A549 (cell line): ENCODE measurements at regions not wholly inside any gene's neighbourhood (a gene's known extent, or its start where the extent isn't known, plus 50 kb on each side); places are given as distances from the start of the nearest gene placed in this dataset.

Source experiments
- ATAC-seq, 2 experiments: fragments of 200-7000 bp in 1 of 2; fragments of >200 bp in 1 of 2; cut with Nextera tagmentation in 1 of 2; cut with Tn5 transposase in 1 of 2; 3 replicates each; pipeline versions ENCODE4 v1.8.0 to v1.9.1; 2018 to 2020; ENCODE audit warnings: mild to moderate bottlenecking in 1 of 2, moderate library complexity in 1 of 2
- CTCF ChIA-PET: fragments of 300-600 bp; sonication (Branson Sonifier 250); formaldehyde crosslinking; extraction: SDS; loops from one replicate; lab custom pipeline; 2021; ENCODE audit warnings: antibody characterized with exemption, inconsistent platforms; lab: Yijun Ruan, JAX
- POLR2A ChIA-PET: fragments of 350-600 bp; formaldehyde crosslinking; extraction: SDS; loops from one replicate; lab custom pipeline; 2021; ENCODE audit warnings: antibody characterized with exemption, inconsistent platforms; lab: Yijun Ruan, JAX
- DNase-seq, 2 experiments: peaks; one replicate each; pipeline versions ENCODE4 v3.0.0 to v3.0.0-alpha.2; 2011 to 2016; ENCODE audit warnings: low read depth in 1 of 2, low spot score in 1 of 2
- FAIRE-seq: peaks from 2 replicates; lab custom pipeline; 2011; peaks lifted over from hg19 to GRCh38; lab: Jason Lieb, UNC
- H3K27ac ChIP-seq, 2 experiments: fragments of >200 bp; sonication (Bioruptor Twin); formaldehyde crosslinking; 3 replicates each; pipeline ENCODE4 v1.5.1; 2016 to 2017
- H3K4me1 ChIP-seq: fragments of >200 bp; sonication (Bioruptor Twin); formaldehyde crosslinking; 3 replicates; pipeline ENCODE4 v1.6.1; 2016
- H3K4me2 ChIP-seq: fragments of >200 bp; sonication (Bioruptor Twin); formaldehyde crosslinking; 3 replicates; pipeline ENCODE4 v1.6.1; 2016
- H3K4me3 ChIP-seq: fragments of >200 bp; sonication (Bioruptor Twin); formaldehyde crosslinking; 3 replicates; pipeline ENCODE4 v1.5.1; 2016
- H3K9me3 ChIP-seq: fragments of >200 bp; sonication (Bioruptor Twin); formaldehyde crosslinking; 3 replicates; pipeline ENCODE4 v1.6.1; 2016
- CEBPB ChIP-seq, 2 experiments: fragments of >200 bp in 1 of 2; sonication (Bioruptor Twin) in 1 of 2; formaldehyde crosslinking in 1 of 2; IDR thresholded peaks; 2 replicates each; pipeline ENCODE4 v1.6.1; 2012 to 2016
- CTCF ChIP-seq: fragments of >200 bp; sonication (Bioruptor Twin); formaldehyde crosslinking; IDR thresholded peaks from 3 replicates; pipeline ENCODE4 v1.5.1; 2016
- EHF ChIP-seq: fragments of 250-450 bp; sonication (Bioruptor Pico); IDR thresholded peaks from 2 replicates; pipeline ENCODE4 v1.5.0; 2020; ENCODE audit warnings: mild to moderate bottlenecking
- FOSB ChIP-seq: fragments of 250-450 bp; sonication (Bioruptor Pico); IDR thresholded peaks from 2 replicates; pipeline ENCODE4 v1.5.0; 2020; ENCODE audit warnings: mild to moderate bottlenecking, moderate library complexity
- FOXS1 ChIP-seq: fragments of 250-450 bp; sonication (Bioruptor Pico); IDR thresholded peaks from 2 replicates; pipeline ENCODE4 v1.5.0; 2020; ENCODE audit warnings: mild to moderate bottlenecking, moderate library complexity
- HOXB5 ChIP-seq: fragments of 250-450 bp; sonication (Bioruptor Pico); IDR thresholded peaks from 2 replicates; pipeline ENCODE4 v1.5.0; 2020; ENCODE audit warnings: mild to moderate bottlenecking, moderate library complexity
- JUNB ChIP-seq: fragments of >200 bp; sonication (Bioruptor Twin); formaldehyde crosslinking; IDR thresholded peaks from 2 replicates; pipeline ENCODE4 v1.6.1; 2016
- KDM5A ChIP-seq: fragments of 200-600 bp; sonication (generic); IDR thresholded peaks from 2 replicates; pipeline ENCODE4 v1.6.1; 2016; ENCODE audit warnings: antibody characterized with exemption, mild to moderate bottlenecking
- MAX ChIP-seq: IDR thresholded peaks from 2 replicates; pipeline ENCODE4 v1.6.1; 2012
- MAZ ChIP-seq: fragments of 150-350 bp; IDR thresholded peaks from 2 replicates; pipeline ENCODE4 v1.6.1; 2014; ENCODE audit warnings: antibody characterized with exemption, low read depth, low read length, borderline replicate concordance
- POLR2AphosphoS2 ChIP-seq: conservative IDR thresholded peaks from 2 replicates; pipeline ENCODE4 v1.6.1; 2012; ENCODE audit warnings: low read length, improper control_type of control experiment, inconsistent platforms
- RAD21 ChIP-seq, 2 experiments: fragments of >200 bp in 1 of 2; sonication (Bioruptor Twin) in 1 of 2; formaldehyde crosslinking in 1 of 2; IDR thresholded peaks in 1 of 2; conservative IDR thresholded peaks in 1 of 2; 2 replicates in 1 of 2; 3 replicates in 1 of 2; pipeline ENCODE4 v1.6.1; 2012 to 2018; ENCODE audit warnings: inconsistent platforms in 1 of 2
- RCOR1 ChIP-seq: fragments of 150-350 bp; IDR thresholded peaks from 2 replicates; pipeline ENCODE4 v1.6.1; 2014; ENCODE audit warnings: antibody characterized with exemption, low read length, low read depth
- RFX5 ChIP-seq: fragments of 450-650 bp; IDR thresholded peaks from 2 replicates; pipeline ENCODE4 v1.7.1; 2014; ENCODE audit warnings: antibody characterized with exemption, mild to moderate bottlenecking, moderate library complexity
- TP53 ChIP-seq: fragments of 250-450 bp; sonication (Bioruptor Pico); IDR thresholded peaks from 2 replicates; pipeline ENCODE4 v1.5.0; 2021; ENCODE audit warnings: mild to moderate bottlenecking, moderate library complexity
- ZNF302 ChIP-seq: fragments of 250-450 bp; sonication (Bioruptor Pico); IDR thresholded peaks from 2 replicates; pipeline ENCODE4 v1.9.0; 2021; ENCODE audit warnings: inconsistent platforms, mild to moderate bottlenecking, moderate library complexity
- ZSCAN20 ChIP-seq: fragments of 250-450 bp; sonication (Bioruptor Pico); IDR thresholded peaks from 2 replicates; pipeline ENCODE4 v1.8.0; 2022; ENCODE audit warnings: mild to moderate bottlenecking, moderate library complexity
- WGBS: methylation state at CpG from one replicate; pipeline ENCODE4 v1.1.6; 2017; ENCODE audit errors: missing lambda C conversion rate; 5-methylcytosine and 5-hydroxymethylcytosine counted together
- TF ChIP-seq, protein P1 (sequence below): fragments of >200 bp; sonication (Bioruptor Twin); formaldehyde crosslinking; IDR thresholded peaks from 3 replicates; pipeline ENCODE4 v1.6.1; 2016
- TF ChIP-seq, protein P2 (sequence below): fragments of 450-650 bp; IDR thresholded peaks from 2 replicates; pipeline ENCODE4 v1.6.1; 2014; ENCODE audit warnings: antibody characterized with exemption
- TF ChIP-seq, protein P3 (sequence below): fragments of 150-350 bp; IDR thresholded peaks from 2 replicates; pipeline ENCODE4 v1.6.1; 2014; ENCODE audit warnings: low read depth, mild to moderate bottlenecking, low read length
- TF ChIP-seq, protein P4 (sequence below): fragments of 250-450 bp; sonication (Bioruptor Pico); IDR thresholded peaks from 2 replicates; pipeline ENCODE4 v1.5.0; 2020; ENCODE audit warnings: low read depth, mild to moderate bottlenecking, moderate library complexity

GRCh38 chr10:61821693-61822092 lies 79.8 kb upstream of the ARID5B start:
- no peak overlapping the region for H3K4me2 ChIP-seq
- FAIRE-seq (no peak), DNase-seq (no peak), ATAC-seq (no peak)
- no peak overlapping the region for H3K27ac ChIP-seq
- peaks cover 11% of the 10 kb centered on the region for H3K4me1 ChIP-seq
- H3K4me3 ChIP-seq: no peak overlapping the region
- TF ChIP-seq, protein P1, sequence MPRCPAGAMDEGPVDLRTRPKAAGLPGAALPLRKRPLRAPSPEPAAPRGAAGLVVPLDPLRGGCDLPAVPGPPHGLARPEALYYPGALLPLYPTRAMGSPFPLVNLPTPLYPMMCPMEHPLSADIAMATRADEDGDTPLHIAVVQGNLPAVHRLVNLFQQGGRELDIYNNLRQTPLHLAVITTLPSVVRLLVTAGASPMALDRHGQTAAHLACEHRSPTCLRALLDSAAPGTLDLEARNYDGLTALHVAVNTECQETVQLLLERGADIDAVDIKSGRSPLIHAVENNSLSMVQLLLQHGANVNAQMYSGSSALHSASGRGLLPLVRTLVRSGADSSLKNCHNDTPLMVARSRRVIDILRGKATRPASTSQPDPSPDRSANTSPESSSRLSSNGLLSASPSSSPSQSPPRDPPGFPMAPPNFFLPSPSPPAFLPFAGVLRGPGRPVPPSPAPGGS: no peak
- TF ChIP-seq MAZ (no peak), RAD21 (conservative IDR thresholded peaks at IDR 0.05 in 1 of 2, IDR thresholded peaks at IDR 0.05 in 1 of 2) (no peak), KDM5A (no peak), MAX (no peak), FOSB (CRISPR knock-in tag) (no peak), TP53 (CRISPR knock-in tag) (no peak), CEBPB (IDR thresholded peaks at IDR 0.05) (no peak), RFX5 (no peak), FOXS1 (no peak), JUNB (no peak)
- TF ChIP-seq, protein P2, sequence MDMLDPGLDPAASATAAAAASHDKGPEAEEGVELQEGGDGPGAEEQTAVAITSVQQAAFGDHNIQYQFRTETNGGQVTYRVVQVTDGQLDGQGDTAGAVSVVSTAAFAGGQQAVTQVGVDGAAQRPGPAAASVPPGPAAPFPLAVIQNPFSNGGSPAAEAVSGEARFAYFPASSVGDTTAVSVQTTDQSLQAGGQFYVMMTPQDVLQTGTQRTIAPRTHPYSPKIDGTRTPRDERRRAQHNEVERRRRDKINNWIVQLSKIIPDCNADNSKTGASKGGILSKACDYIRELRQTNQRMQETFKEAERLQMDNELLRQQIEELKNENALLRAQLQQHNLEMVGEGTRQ: no peak
- TF ChIP-seq, protein P3, sequence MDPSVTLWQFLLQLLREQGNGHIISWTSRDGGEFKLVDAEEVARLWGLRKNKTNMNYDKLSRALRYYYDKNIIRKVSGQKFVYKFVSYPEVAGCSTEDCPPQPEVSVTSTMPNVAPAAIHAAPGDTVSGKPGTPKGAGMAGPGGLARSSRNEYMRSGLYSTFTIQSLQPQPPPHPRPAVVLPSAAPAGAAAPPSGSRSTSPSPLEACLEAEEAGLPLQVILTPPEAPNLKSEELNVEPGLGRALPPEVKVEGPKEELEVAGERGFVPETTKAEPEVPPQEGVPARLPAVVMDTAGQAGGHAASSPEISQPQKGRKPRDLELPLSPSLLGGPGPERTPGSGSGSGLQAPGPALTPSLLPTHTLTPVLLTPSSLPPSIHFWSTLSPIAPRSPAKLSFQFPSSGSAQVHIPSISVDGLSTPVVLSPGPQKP: no peak
- POLR2A ChIA-PET: no interaction called here
- CTCF ChIA-PET: interaction anchor here (1.3 to 2.5 kb wide), 3 partner anchors 9 to 71 kb away, joined by 3 to 9 read pairs (median 6); no protein-coding TSS in a partner anchor
- no peaks in the 10 kb centered on the region for H3K9me3 ChIP-seq
- 82% methylated on average over 1 of the region's 1 CpG for WGBS

DNA sequence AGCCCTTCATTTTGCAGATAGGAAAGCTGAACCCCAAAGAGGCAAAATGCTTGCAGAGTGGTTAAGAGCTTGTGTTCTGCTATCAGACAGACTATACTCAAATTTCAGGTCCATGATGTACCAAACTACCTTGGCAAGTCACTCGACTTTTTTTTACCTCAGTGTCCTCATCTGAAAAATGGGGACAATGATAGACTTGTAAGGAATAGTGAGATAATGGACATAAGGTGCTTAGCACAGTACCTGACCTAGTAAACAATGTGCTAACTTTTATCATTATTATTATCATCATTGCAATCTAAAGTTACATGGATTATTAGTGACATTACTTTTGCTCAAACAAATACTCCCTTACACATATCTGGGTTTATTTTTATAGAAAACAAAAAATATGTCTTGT lies 79.4 kb upstream of the ARID5B start:
- ChIA-PET CTCF (interaction anchor here (1.3 to 2.5 kb wide), 3 partner anchors 8 to 72 kb away, joined by 3 to 9 read pairs (median 6); no protein-coding TSS in a partner anchor), POLR2A (no interaction called here)
- no peak overlapping the region for H3K4me3 ChIP-seq
- H3K4me1 ChIP-seq: peaks cover 11% of the 10 kb centered on the region
- TF ChIP-seq EHF (CRISPR knock-in tag): no peak
- no peak for TF ChIP-seq ZSCAN20 (CRISPR knock-in tag)
- no peak for TF ChIP-seq FOXS1
- TF ChIP-seq, protein P4, sequence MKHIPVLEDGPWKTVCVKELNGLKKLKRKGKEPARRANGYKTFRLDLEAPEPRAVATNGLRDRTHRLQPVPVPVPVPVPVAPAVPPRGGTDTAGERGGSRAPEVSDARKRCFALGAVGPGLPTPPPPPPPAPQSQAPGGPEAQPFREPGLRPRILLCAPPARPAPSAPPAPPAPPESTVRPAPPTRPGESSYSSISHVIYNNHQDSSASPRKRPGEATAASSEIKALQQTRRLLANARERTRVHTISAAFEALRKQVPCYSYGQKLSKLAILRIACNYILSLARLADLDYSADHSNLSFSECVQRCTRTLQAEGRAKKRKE (CRISPR knock-in tag): no peak
- no peak for TF ChIP-seq POLR2AphosphoS2
- TF ChIP-seq, all 56 proteins: peak for 0
- 8% methylated on average over 1 of the region's 1 CpG for WGBS
- DNase-seq (no peak), FAIRE-seq (no peak), ATAC-seq (no peak)
- no peaks in the 10 kb centered on the region for H3K9me3 ChIP-seq
- no peak overlapping the region for H3K4me2 ChIP-seq
- no peak overlapping the region for H3K27ac ChIP-seq

DNA sequence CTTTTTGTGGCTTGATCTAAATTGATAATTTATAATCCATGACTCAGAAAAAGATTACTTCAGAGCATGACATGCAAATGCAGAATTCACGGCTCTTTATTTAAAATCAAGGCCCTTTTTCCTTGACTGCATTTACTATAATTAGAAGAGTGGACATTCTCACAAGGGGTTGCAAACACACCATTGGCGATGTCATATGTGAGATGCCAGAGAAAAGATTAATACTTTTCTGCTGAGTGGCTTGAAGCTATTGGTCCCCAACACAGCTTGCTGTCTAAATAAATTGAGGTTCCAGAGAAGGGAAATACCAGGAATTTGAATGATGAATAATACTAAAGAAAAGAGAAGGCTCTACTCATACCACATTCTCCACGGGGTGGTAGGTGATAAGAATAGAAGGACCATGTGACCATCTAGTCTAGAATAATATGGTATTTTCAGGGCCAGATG lies 78.7 kb upstream of the ARID5B start:
- no peaks in the 10 kb centered on the region for H3K9me3 ChIP-seq
- H3K4me2 ChIP-seq: no peak overlapping the region
- H3K4me1 ChIP-seq: peaks cover 11% of the 10 kb centered on the region
- H3K27ac ChIP-seq: no peak overlapping the region
- TF ChIP-seq RCOR1: no peak
- TF ChIP-seq EHF (CRISPR knock-in tag): no peak
- TF ChIP-seq, protein P3: no peak
- TF ChIP-seq, protein P2: no peak
- no peak for TF ChIP-seq ZNF302 (CRISPR knock-in tag)
- TF ChIP-seq JUNB: no peak
- TF ChIP-seq CTCF: no peak
- TF ChIP-seq HOXB5 (CRISPR knock-in tag): no peak
- FAIRE-seq (no peak), ATAC-seq (no peak), DNase-seq (no peak)
- CTCF ChIA-PET: interaction anchor here (1.5 to 2.5 kb wide), 3 partner anchors 12 to 72 kb away, joined by 3 to 9 read pairs (median 6); no protein-coding TSS in a partner anchor
- 51% methylated on average over 3 of the region's 3 CpGs for WGBS
- H3K4me3 ChIP-seq: no peak overlapping the region
- POLR2A ChIA-PET: no interaction called here
